Upper lobe of left lung (tissue), 4 donors: ENCODE measurements at regions not wholly inside any gene's neighbourhood (a gene's known extent, or its start where the extent isn't known, plus 50 kb on each side); places are given as distances from the start of the nearest gene placed in this dataset.

Experiments used
- CTCF ChIP-seq, 6 experiments: fragments of 450-650 bp in 4 of 6; fragments of 200-600 bp in 2 of 6; sonication (generic) in 2 of 6; IDR thresholded peaks; one replicate each; pipeline ENCODE4 v1.5.1; 2016 to 2019; ENCODE audit warnings: antibody characterized with exemption in 6 of 6
- EP300 ChIP-seq, 4 donors: sonication (generic); formaldehyde crosslinking; IDR thresholded peaks; one replicate each; pipeline ENCODE4 v1.5.1; 2017; ENCODE audit warnings: antibody characterized with exemption in 4 of 4, control low read depth in 2 of 4
- POLR2A ChIP-seq, 4 donors: fragments of 450-650 bp; IDR thresholded peaks; one replicate each; pipeline ENCODE4 v1.5.1; 2016 to 2017; ENCODE audit warnings: antibody characterized with exemption in 4 of 4, mild to moderate bottlenecking in 2 of 4
- POLR2AphosphoS5 ChIP-seq, 2 donors: sonication (generic); formaldehyde crosslinking; IDR thresholded peaks; one replicate each; pipeline ENCODE4 v1.5.1; 2017; ENCODE audit warnings: antibody characterized with exemption in 2 of 2

GRCh38 chr2:57097855-57098254, 914.1 kb downstream of the CCDC85A start:
- TF ChIP-seq CTCF (IDR thresholded peaks at IDR 0.05) (no peak), POLR2AphosphoS5 (IDR thresholded peaks at IDR 0.05) (no peak), POLR2A (IDR thresholded peaks at IDR 0.05) (no peak), EP300 (IDR thresholded peaks at IDR 0.05) (no peak)
